ENCODE measurements at regions not wholly inside any gene's neighbourhood (a gene's known extent, or its start where the extent isn't known, plus 50 kb on each side); places are given as distances from the start of the nearest gene placed in this dataset.

GRCh38 chr7:132072873-132073272, 503.4 kb downstream of the PLXNA4 start:
- DNase-seq: no peak

GRCh38 chr7:132072165-132072564, 504.1 kb downstream of the PLXNA4 start:
- DNase-seq: no peak

GRCh38 chr7:132069306-132069705, 507.0 kb downstream of the PLXNA4 start:
- no peak for DNase-seq

- DNase-seq: no peak
These were observed 509.5 kb downstream of the PLXNA4 start for GRCh38 chr7:132066761-132067171.

- DNase-seq: no peak
These were observed 509.7 kb upstream of the PODXL start for GRCh38 chr7:132065989-132066603.

- DNase-seq: no peak
These were observed 509.0 kb upstream of the PODXL start for GRCh38 chr7:132065193-132065988.

- no peak for DNase-seq
These were observed 507.4 kb upstream of the PODXL start for GRCh38 chr7:132063800-132064199.

- no peak for DNase-seq
These were observed 505.5 kb upstream of the PODXL start for GRCh38 chr7:132061937-132062336.

GRCh38 chr7:132059141-132059540, 502.7 kb upstream of the PODXL start:
- no peak for DNase-seq

- DNase-seq: no peak
These were observed 499.1 kb upstream of the PODXL start for GRCh38 chr7:132055336-132056120.

- no peak for DNase-seq
These were observed 497.4 kb upstream of the PODXL start for GRCh38 chr7:132053871-132054270.

- DNase-seq: no peak
These were observed 494.9 kb upstream of the PODXL start for GRCh38 chr7:132051311-132051710.

- peak; percentile 31 for DNase-seq
These were observed 493.3 kb upstream of the PODXL start for GRCh38 chr7:132049462-132050304.

GRCh38 chr7:132045481-132045980, 489.1 kb upstream of the PODXL start:
- DNase-seq: no peak

GRCh38 chr7:132045002-132045401, 488.6 kb upstream of the PODXL start:
- DNase-seq: no peak

GRCh38 chr7:132044247-132044646, 487.8 kb upstream of the PODXL start:
- DNase-seq: no peak

GRCh38 chr7:132041108-132041507, 484.7 kb upstream of the PODXL start:
- DNase-seq: no peak

- DNase-seq: no peak
These were observed 479.3 kb upstream of the PODXL start for GRCh38 chr7:132035517-132036362.

GRCh38 chr7:132034748-132035416, 478.5 kb upstream of the PODXL start:
- no peak for DNase-seq

GRCh38 chr7:132030883-132031282, 474.5 kb upstream of the PODXL start:
- no peak for DNase-seq

GRCh38 chr7:132030086-132030568, 473.7 kb upstream of the PODXL start:
- no peak for DNase-seq

Data from activated CD4-positive, CD25-positive, alpha-beta regulatory T cell treated with anti-CD3 and anti-CD28 coated beads, Interleukin-2, amount 50 U/mL, for 72 hours (primary cell).